ENCODE measurements at regions not wholly inside any gene's neighbourhood (a gene's known extent, or its start where the extent isn't known, plus 50 kb on each side); places are given as distances from the start of the nearest gene placed in this dataset.

- H3K9me2 ChIP-seq (ENCODE audit: insufficient read depth, low read length): no peaks in the 10 kb centered on the region
- no peak overlapping the region for H3K4me3 ChIP-seq (ENCODE audit: low read length)
- no peaks in the 10 kb centered on the region for H3K36me3 ChIP-seq (ENCODE audit: insufficient read depth, low read length)
- H3K9me3 ChIP-seq (ENCODE audit: low read length): no peaks in the 10 kb centered on the region
- no peak overlapping the region for H3K9ac ChIP-seq (ENCODE audit: low read length)
- H4K20me1 ChIP-seq (ENCODE audit: insufficient read depth): no peaks in the 10 kb centered on the region
- no peak for TF ChIP-seq TAF1 (IDR thresholded peaks at IDR 0.05; ENCODE audit: low read depth)
- no peak for TF ChIP-seq REST (IDR thresholded peaks at IDR 0.05; ENCODE audit: borderline replicate concordance)
- TF ChIP-seq MXI1 (conservative IDR thresholded peaks at IDR 0.05; ENCODE audit: poor library complexity, severe bottlenecking): no peak
- no peak for TF ChIP-seq RAD21 (conservative IDR thresholded peaks at IDR 0.05)
- no peak for TF ChIP-seq POLR2AphosphoS5 (IDR thresholded peaks at IDR 0.05)
- TF ChIP-seq EP300 (conservative IDR thresholded peaks at IDR 0.05; ENCODE audit: poor library complexity, severe bottlenecking): no peak
- no peak for TF ChIP-seq SMC3 (conservative IDR thresholded peaks at IDR 0.05; ENCODE audit: poor library complexity)
- TF ChIP-seq EZH2 (IDR thresholded peaks at IDR 0.05; ENCODE audit: borderline replicate concordance, insufficient read depth, low read length, poor library complexity, severe bottlenecking): no peak
- TF ChIP-seq, protein P1, sequence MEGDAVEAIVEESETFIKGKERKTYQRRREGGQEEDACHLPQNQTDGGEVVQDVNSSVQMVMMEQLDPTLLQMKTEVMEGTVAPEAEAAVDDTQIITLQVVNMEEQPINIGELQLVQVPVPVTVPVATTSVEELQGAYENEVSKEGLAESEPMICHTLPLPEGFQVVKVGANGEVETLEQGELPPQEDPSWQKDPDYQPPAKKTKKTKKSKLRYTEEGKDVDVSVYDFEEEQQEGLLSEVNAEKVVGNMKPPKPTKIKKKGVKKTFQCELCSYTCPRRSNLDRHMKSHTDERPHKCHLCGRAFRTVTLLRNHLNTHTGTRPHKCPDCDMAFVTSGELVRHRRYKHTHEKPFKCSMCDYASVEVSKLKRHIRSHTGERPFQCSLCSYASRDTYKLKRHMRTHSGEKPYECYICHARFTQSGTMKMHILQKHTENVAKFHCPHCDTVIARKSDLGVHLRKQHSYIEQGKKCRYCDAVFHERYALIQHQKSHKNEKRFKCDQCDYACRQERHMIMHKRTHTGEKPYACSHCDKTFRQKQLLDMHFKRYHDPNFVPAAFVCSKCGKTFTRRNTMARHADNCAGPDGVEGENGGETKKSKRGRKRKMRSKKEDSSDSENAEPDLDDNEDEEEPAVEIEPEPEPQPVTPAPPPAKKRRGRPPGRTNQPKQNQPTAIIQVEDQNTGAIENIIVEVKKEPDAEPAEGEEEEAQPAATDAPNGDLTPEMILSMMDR (IDR thresholded peaks at IDR 0.05; ENCODE audit: poor library complexity, severe bottlenecking): no peak
- H3K79me2 ChIP-seq (replicated peaks; ENCODE audit: insufficient read depth, low read length): no peaks in the 10 kb centered on the region
- H3F3A ChIP-seq (ENCODE audit: insufficient read depth, low read length, poor library complexity, severe bottlenecking): no peaks in the 10 kb centered on the region
- no peak overlapping the region for H2AFZ ChIP-seq (ENCODE audit: low read depth, low read length)
- no peak overlapping the region for H3K4me2 ChIP-seq (ENCODE audit: low read length)
- H3K27me3 ChIP-seq (ENCODE audit: insufficient read depth, low read depth, low read length): no peaks in the 10 kb centered on the region
- H3K27ac ChIP-seq (ENCODE audit: low read length): no peak overlapping the region
Measured at GRCh38 chr4:184540307-184540706, 66.0 kb upstream of the IRF2 start.

DNA sequence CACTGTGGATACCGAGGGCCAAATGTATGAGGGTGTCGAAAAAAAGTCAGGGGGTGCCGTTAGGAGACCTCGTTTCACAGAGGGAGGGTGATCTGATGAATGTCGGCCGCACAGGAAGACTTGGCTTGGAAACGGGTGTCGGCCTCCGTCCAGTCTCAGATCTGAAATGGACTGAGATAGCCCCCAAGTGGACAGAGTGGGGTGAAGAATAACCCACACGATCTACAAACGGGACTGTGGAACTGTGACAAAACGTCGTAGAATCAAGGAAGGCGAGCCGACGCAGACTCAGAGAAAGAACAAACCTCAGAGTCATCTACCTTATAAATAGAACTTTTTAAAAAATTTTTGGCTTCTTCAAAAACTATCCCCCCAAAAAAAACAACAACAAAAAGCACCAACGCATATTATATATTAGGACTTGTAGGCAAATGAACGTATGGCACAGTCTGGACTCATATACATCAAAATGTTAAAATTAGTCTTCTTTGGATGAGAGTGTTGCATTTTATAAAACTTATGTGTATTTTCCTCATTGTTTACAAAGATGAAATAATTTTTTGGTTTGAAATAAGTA is 63.8 kb upstream of the IRF2 start:
- Histone ChIP-seq H3K4me3 (ENCODE audit: low read length) (peak overlapping the region; percentile 77), H3K27me3 (ENCODE audit: insufficient read depth, low read depth, low read length) (no peaks in the 10 kb centered on the region), H3K4me2 (ENCODE audit: low read length) (peak overlapping the region; percentile 71), H2AFZ (ENCODE audit: low read depth, low read length) (peak overlapping the region; percentile 90), H3K9me3 (ENCODE audit: low read length) (no peaks in the 10 kb centered on the region), H3K9ac (ENCODE audit: low read length) (peak overlapping the region; percentile 66), H3K79me2 (replicated peaks; ENCODE audit: insufficient read depth, low read length) (no peaks in the 10 kb centered on the region), H3K27ac (ENCODE audit: low read length) (peak overlapping the region; percentile 24), H4K20me1 (ENCODE audit: insufficient read depth) (no peaks in the 10 kb centered on the region), H3F3A (ENCODE audit: insufficient read depth, low read length, poor library complexity, severe bottlenecking) (no peaks in the 10 kb centered on the region), H3K9me2 (ENCODE audit: insufficient read depth, low read length) (no peaks in the 10 kb centered on the region), H3K36me3 (ENCODE audit: insufficient read depth, low read length) (no peaks in the 10 kb centered on the region)
- TF ChIP-seq REST (IDR thresholded peaks at IDR 0.05; ENCODE audit: borderline replicate concordance): no peak
- no peak for TF ChIP-seq MXI1 (conservative IDR thresholded peaks at IDR 0.05; ENCODE audit: poor library complexity, severe bottlenecking)
- peak; percentile 71 for TF ChIP-seq SMC3 (conservative IDR thresholded peaks at IDR 0.05; ENCODE audit: poor library complexity)
- peak; percentile 75 for TF ChIP-seq RAD21 (conservative IDR thresholded peaks at IDR 0.05)
- TF ChIP-seq, protein P1 (IDR thresholded peaks at IDR 0.05; ENCODE audit: poor library complexity, severe bottlenecking): peak; percentile 65

All from neural cell (in vitro differentiated cells).